ENCODE measurements at regions not wholly inside any gene's neighbourhood (a gene's known extent, or its start where the extent isn't known, plus 50 kb on each side); places are given as distances from the start of the nearest gene placed in this dataset.

- H3K9ac ChIP-seq (replicated peaks; ENCODE audit: extremely low read depth, insufficient read depth, low read length): no peak overlapping the region
- H3K4me2 ChIP-seq (ENCODE audit: insufficient read depth, low read length): no peak overlapping the region
- no peaks in the 10 kb centered on the region for H3K79me2 ChIP-seq (ENCODE audit: control insufficient read depth, insufficient read depth, low read length)
- intact Hi-C loops (cut with micrococcal nuclease): no loop called here
- H4K20me1 ChIP-seq (replicated peaks; ENCODE audit: control insufficient read depth, extremely low read depth, insufficient read depth, low read length): no peaks in the 10 kb centered on the region
- no peak overlapping the region for H2AFZ ChIP-seq (ENCODE audit: low read depth, low read length)
- no TSS peak for BruUV-seq (replicated peaks)
- H3K36me3 ChIP-seq (ENCODE audit: control insufficient read depth in 2 of 2, extremely low read depth in 1 of 2, insufficient read depth in 2 of 2, low read length in 2 of 2): no peaks in the 10 kb centered on the region
- no peak for DNase-seq (ENCODE audit: low read depth, low spot score)
- TF ChIP-seq POLR2A (IDR thresholded peaks at IDR 0.05; ENCODE audit: low read depth, low read length): no peak
- no peak for TF ChIP-seq EZH2 (IDR thresholded peaks at IDR 0.05; ENCODE audit: borderline replicate concordance, low read depth, low read length, severe bottlenecking)
- no peak for TF ChIP-seq MYC (IDR thresholded peaks at IDR 0.05; ENCODE audit: low read depth, low read length)
- TF ChIP-seq FOS (IDR thresholded peaks at IDR 0.05; ENCODE audit: borderline replicate concordance, insufficient read depth, low read length): no peak
- no peak for TF ChIP-seq CTCF (IDR thresholded peaks at IDR 0.05; ENCODE audit: extremely low read depth in 1 of 2, insufficient read depth in 1 of 2, low read depth in 1 of 2, low read length in 2 of 2)
- TF ChIP-seq GATA2 (IDR thresholded peaks at IDR 0.05; ENCODE audit: insufficient read depth, insufficient read length, low read depth, low read length): no peak
- TF ChIP-seq MAX (IDR thresholded peaks at IDR 0.05; ENCODE audit: insufficient read depth, insufficient read length): no peak
- TF ChIP-seq JUN (IDR thresholded peaks at IDR 0.05; ENCODE audit: borderline replicate concordance, insufficient read depth, insufficient read length, low read depth): no peak
- no peak for TF ChIP-seq POLR2AphosphoS5 (IDR thresholded peaks at IDR 0.05; ENCODE audit: insufficient read depth, low read depth, low read length)
- H3K9me3 ChIP-seq (replicated peaks; ENCODE audit: control insufficient read depth, insufficient read depth, low read length): no peaks in the 10 kb centered on the region
- ChIA-PET POLR2A (no interaction called here), CTCF (interaction anchor here (0.7 to 1.0 kb wide), 2 partner anchors 10 to 45 kb away, joined by 3 read pairs; no protein-coding TSS in a partner anchor)
- dilution Hi-C loops (cut with MboI; ENCODE audit: extremely low pct_ligation_motif_present, low sequenced_read_pairs): no loop called here
- no peaks in the 10 kb centered on the region for H3K27me3 ChIP-seq (ENCODE audit: control insufficient read depth in 2 of 2, insufficient read depth in 2 of 2, low read length in 2 of 2)
- H3K27ac ChIP-seq (ENCODE audit: insufficient read depth, low read depth, low read length): no peak overlapping the region
- no peaks in the 10 kb centered on the region for H3K9me1 ChIP-seq (replicated peaks; ENCODE audit: control insufficient read depth, extremely low read depth, insufficient read depth, low read length)
- H3K4me1 ChIP-seq (ENCODE audit: control insufficient read depth, extremely low read depth, insufficient read depth, low read length): no peaks in the 10 kb centered on the region
- FAIRE-seq: no peak
- no peak overlapping the region for H3K4me3 ChIP-seq (replicated peaks in 1 of 3; ENCODE audit: insufficient read depth in 1 of 3, low read depth in 1 of 3, low read length in 3 of 3)
These were observed 72.4 kb upstream of the SPRY4 start for GRCh38 chr5:142397178-142397577.
